Mesenchymal stem cell (in vitro differentiated cells and primary cell): ENCODE measurements at regions not wholly inside any gene's neighbourhood (a gene's known extent, or its start where the extent isn't known, plus 50 kb on each side); places are given as distances from the start of the nearest gene placed in this dataset.
A peak's percentile ranks its signal among the peaks of the same experiment; 100 is the strongest.

ENCODE experiments used
- DNase-seq: peaks from one replicate; pipeline ENCODE4 v3.0.0-alpha.2; 2013
- H2AFZ ChIP-seq: one replicate; pipeline ENCODE4 v1.6.1; 2013; ENCODE audit warnings: low read depth, mild to moderate bottlenecking, control low read depth, inconsistent platforms, low read length, moderate library complexity
- H2AK5ac ChIP-seq: 2 replicates; pipeline ENCODE4 v1.6.1; 2013; ENCODE audit warnings: low read length, moderate library complexity, mild to moderate bottlenecking, inconsistent platforms; ENCODE audit not compliant: severe bottlenecking
- H2BK120ac ChIP-seq: one replicate; pipeline ENCODE4 v1.6.1; 2013; ENCODE audit warnings: low read depth, mild to moderate bottlenecking, inconsistent platforms, low read length, moderate library complexity
- H2BK12ac ChIP-seq, 2 experiments: one replicate each; pipeline ENCODE4 v1.6.1; 2013; ENCODE audit warnings: inconsistent platforms in 2 of 2, low read length in 2 of 2, mild to moderate bottlenecking in 2 of 2, moderate library complexity in 2 of 2, control low read depth in 1 of 2
- H2BK15ac ChIP-seq: one replicate; pipeline ENCODE4 v1.6.1; 2013; ENCODE audit warnings: mild to moderate bottlenecking, low read depth, inconsistent platforms; ENCODE audit not compliant: poor library complexity, severe bottlenecking
- H2BK5ac ChIP-seq: 2 replicates; pipeline ENCODE4 v1.6.1; 2013; ENCODE audit warnings: low read depth, mild to moderate bottlenecking, low read length, control low read depth, inconsistent platforms; ENCODE audit not compliant: poor library complexity, severe bottlenecking
- H3K14ac ChIP-seq, 2 experiments: one replicate each; pipeline ENCODE4 v1.6.1; 2013; ENCODE audit warnings: inconsistent platforms in 2 of 2, low read length in 2 of 2, control low read depth in 1 of 2, mild to moderate bottlenecking in 1 of 2, moderate library complexity in 1 of 2
- H3K18ac ChIP-seq, 2 experiments: one replicate each; pipeline ENCODE4 v1.6.1; 2013; ENCODE audit warnings: inconsistent platforms in 2 of 2, low read length in 2 of 2, control low read depth in 1 of 2, low read depth in 1 of 2, mild to moderate bottlenecking in 1 of 2
- H3K23ac ChIP-seq, 2 experiments: one replicate each; pipeline ENCODE4 v1.6.1; 2013; ENCODE audit warnings: inconsistent platforms in 2 of 2, low read length in 2 of 2, mild to moderate bottlenecking in 2 of 2, moderate library complexity in 2 of 2, control low read depth in 1 of 2
- H3K27ac ChIP-seq: 2 replicates; pipeline ENCODE4 v1.5.1; 2013; ENCODE audit warnings: mild to moderate bottlenecking, moderate library complexity, low read length, control low read depth, inconsistent platforms; ENCODE audit not compliant: poor library complexity, severe bottlenecking
- H3K27me3 ChIP-seq, 2 experiments: 2 replicates each; pipeline versions ENCODE4 v1.6.1 to v1.7.0; 2013; ENCODE audit warnings: low read length in 2 of 2, mild to moderate bottlenecking in 2 of 2, moderate library complexity in 2 of 2, control low read depth in 1 of 2, inconsistent platforms in 1 of 2; ENCODE audit not compliant: control insufficient read depth in 1 of 2, insufficient read depth in 1 of 2
- H3K36me3 ChIP-seq, 2 experiments: 2 replicates each; pipeline versions ENCODE4 v1.6.1 to v1.7.0; 2013; ENCODE audit warnings: low read length in 2 of 2, control low read depth in 1 of 2, inconsistent platforms in 1 of 2, low read depth in 1 of 2, mild to moderate bottlenecking in 1 of 2; ENCODE audit not compliant: insufficient read depth in 2 of 2, control insufficient read depth in 1 of 2
- H3K4ac ChIP-seq, 2 experiments: one replicate each; pipeline ENCODE4 v1.6.1; 2013; ENCODE audit warnings: inconsistent platforms in 2 of 2, low read length in 2 of 2, mild to moderate bottlenecking in 2 of 2, moderate library complexity in 2 of 2, control low read depth in 1 of 2, low read depth in 1 of 2
- H3K4me1 ChIP-seq: 2 replicates; pipeline ENCODE4 v1.6.1; 2013; ENCODE audit warnings: low read depth, low read length, control low read depth; ENCODE audit not compliant: control insufficient read depth, insufficient read depth
- H3K4me2 ChIP-seq: 2 replicates; pipeline ENCODE4 v1.6.1; 2013; ENCODE audit warnings: low read length, mild to moderate bottlenecking, inconsistent platforms; ENCODE audit not compliant: poor library complexity, severe bottlenecking
- H3K4me3 ChIP-seq, 2 experiments: 2 replicates each; pipeline versions ENCODE4 v1.5.1 to v1.7.0; 2013; ENCODE audit warnings: low read length in 2 of 2, mild to moderate bottlenecking in 2 of 2, control low read depth in 1 of 2, low read depth in 1 of 2; ENCODE audit not compliant: insufficient read depth in 1 of 2
- H3K79me1 ChIP-seq: replicated peaks from 2 replicates; pipeline ENCODE4 v1.6.1; 2013; ENCODE audit warnings: mild to moderate bottlenecking, control low read depth, low read length, inconsistent platforms; ENCODE audit not compliant: poor library complexity, severe bottlenecking
- H3K9ac ChIP-seq: 2 replicates; pipeline ENCODE4 v1.7.0; 2013; ENCODE audit warnings: mild to moderate bottlenecking, low read length, moderate library complexity
- H3K9me3 ChIP-seq: 2 replicates; pipeline ENCODE4 v1.7.0; 2013; ENCODE audit warnings: mild to moderate bottlenecking, low read length; ENCODE audit not compliant: control insufficient read depth
- H4K8ac ChIP-seq: one replicate; pipeline ENCODE4 v1.6.1; 2013; ENCODE audit warnings: inconsistent platforms, mild to moderate bottlenecking, low read length, moderate library complexity
- H4K91ac ChIP-seq: one replicate; pipeline ENCODE4 v1.6.1; 2013; ENCODE audit warnings: mild to moderate bottlenecking, low read length, inconsistent platforms
- WGBS: methylation state at CpG from one replicate; pipeline ENCODE4 v1.1.7; 2013; ENCODE audit warnings: mixed read lengths; 5-methylcytosine and 5-hydroxymethylcytosine counted together

DNA sequence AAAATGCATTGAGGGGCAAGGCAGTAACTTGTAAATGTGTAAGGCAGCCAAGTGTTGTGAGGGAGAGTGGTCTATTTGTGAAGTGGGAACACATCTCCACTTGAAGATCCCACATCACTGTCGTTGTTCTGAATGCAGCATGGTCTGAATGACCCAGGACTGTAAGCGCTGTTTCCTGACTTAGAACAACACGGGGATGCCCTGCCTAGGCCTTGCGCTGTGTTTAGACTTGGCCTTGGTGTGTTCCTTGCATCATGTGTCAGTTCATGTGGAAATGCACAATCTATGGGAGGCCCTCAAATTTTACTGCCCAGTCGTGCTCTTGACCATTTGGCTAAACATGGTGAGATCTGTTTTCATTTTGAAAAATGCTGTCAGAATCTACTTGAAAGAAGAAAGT lies 205.1 kb downstream of the SOX11 start:
- Histone ChIP-seq H3K14ac (no peak overlapping the region), H3K79me1 (no peaks in the 10 kb centered on the region), H4K8ac (no peak overlapping the region), H3K4ac (no peak overlapping the region), H2BK5ac (no peak overlapping the region), H3K18ac (no peak overlapping the region), H3K23ac (no peak overlapping the region), H2BK12ac (no peak overlapping the region), H2BK15ac (no peak overlapping the region), H2BK120ac (no peak overlapping the region), H3K4me1 (no peaks in the 10 kb centered on the region), H3K27me3 (no peaks in the 10 kb centered on the region), H3K4me2 (no peak overlapping the region), H3K9me3 (peaks cover 27% of the 10 kb centered on the region), H3K9ac (no peak overlapping the region), H2AFZ (no peak overlapping the region), H3K36me3 (no peaks in the 10 kb centered on the region), H2AK5ac (no peak overlapping the region), H4K91ac (no peak overlapping the region), H3K27ac (no peak overlapping the region), H3K4me3 (no peak overlapping the region)
- WGBS = 79% methylated on average over 5 of the region's 5 CpGs
- no peak for DNase-seq

DNA sequence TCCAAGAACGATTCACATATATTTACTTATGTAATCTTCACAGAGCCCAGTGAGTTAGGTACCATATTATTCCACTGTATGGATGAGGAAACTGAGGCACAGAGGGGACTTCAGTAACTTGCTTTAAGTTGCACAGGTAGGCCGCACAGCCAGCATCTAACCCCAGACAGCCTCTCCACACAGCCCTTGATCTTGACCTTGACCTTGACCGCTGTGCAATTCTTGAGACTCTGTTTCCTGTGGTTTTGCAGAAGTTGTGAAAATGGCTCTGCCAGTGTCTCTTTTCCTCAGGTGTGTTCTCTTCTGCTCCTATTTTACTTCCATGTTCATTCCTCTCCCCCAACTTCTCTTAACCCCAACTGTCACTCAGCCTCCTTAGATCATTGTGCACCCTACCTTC lies 206.5 kb downstream of the SOX11 start:
- no peak overlapping the region for H2BK120ac ChIP-seq
- H3K36me3 ChIP-seq = no peaks in the 10 kb centered on the region
- no peak overlapping the region for H3K4me2 ChIP-seq
- WGBS = 88% methylated on average over 3 of the region's 3 CpGs
- no peaks in the 10 kb centered on the region for H3K79me1 ChIP-seq
- H3K4ac ChIP-seq = no peak overlapping the region
- no peak overlapping the region for H3K23ac ChIP-seq
- H3K4me3 ChIP-seq = no peak overlapping the region
- H3K27ac ChIP-seq = no peak overlapping the region
- H2AK5ac ChIP-seq = no peak overlapping the region
- H4K91ac ChIP-seq = no peak overlapping the region
- H2BK5ac ChIP-seq = no peak overlapping the region
- H2AFZ ChIP-seq = no peak overlapping the region
- no peaks in the 10 kb centered on the region for H3K27me3 ChIP-seq
- H3K18ac ChIP-seq = no peak overlapping the region
- H3K14ac ChIP-seq = no peak overlapping the region
- H2BK15ac ChIP-seq = no peak overlapping the region
- H2BK12ac ChIP-seq = no peak overlapping the region
- H3K9ac ChIP-seq = no peak overlapping the region
- H4K8ac ChIP-seq = no peak overlapping the region
- H3K4me1 ChIP-seq = no peaks in the 10 kb centered on the region
- H3K9me3 ChIP-seq = peaks cover 27% of the 10 kb centered on the region
- DNase-seq = no peak

DNA sequence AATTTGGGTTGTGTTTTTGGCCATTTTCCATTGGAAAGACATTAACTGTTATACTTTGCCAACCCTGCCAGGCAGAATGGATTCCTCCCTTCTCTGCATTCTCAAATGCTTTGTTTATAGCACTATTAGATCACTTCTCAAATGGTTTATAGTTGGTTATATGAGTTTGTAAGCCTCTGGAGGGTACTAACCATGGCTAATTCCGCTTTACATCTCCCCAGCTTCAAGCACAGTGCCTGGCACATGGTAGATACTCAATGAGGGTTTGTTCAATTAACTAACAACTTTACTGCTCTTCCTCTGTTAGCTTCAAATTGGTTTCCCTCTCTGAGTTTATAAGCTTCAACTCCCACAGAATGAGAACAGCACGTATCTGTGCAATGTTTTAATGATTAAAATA lies 213.5 kb downstream of the SOX11 start:
- WGBS = 60% methylated on average over 1 of the region's 2 CpGs
- Histone ChIP-seq H3K4me1 (no peaks in the 10 kb centered on the region), H3K9me3 (peaks cover 4% of the 10 kb centered on the region)

DNA sequence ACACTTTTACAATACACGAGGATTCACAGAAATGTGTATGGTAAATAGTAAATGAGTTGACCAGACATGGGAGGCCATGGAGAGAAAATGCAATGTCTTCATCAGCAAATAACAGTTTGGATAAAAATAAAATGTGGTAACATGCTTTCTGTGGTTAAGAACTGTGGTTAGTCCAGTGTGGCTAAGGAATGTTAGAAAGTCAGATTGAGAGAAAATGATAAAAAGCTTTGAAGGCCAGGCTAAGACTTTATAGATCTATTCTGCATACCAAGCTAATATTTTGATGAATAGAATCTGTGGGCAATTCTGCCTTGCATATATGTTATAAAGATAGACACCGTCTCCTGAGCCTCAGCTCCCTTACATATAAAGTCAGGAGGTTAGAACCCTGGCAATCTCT lies 215.9 kb downstream of the SOX11 start:
- H3K9me3 ChIP-seq = peaks cover 4% of the 10 kb centered on the region
- no peak overlapping the region for H2BK5ac ChIP-seq
- no peak overlapping the region for H2AK5ac ChIP-seq
- H3K14ac ChIP-seq = no peak overlapping the region
- H3K36me3 ChIP-seq = no peaks in the 10 kb centered on the region
- no peaks in the 10 kb centered on the region for H3K4me1 ChIP-seq
- no peak overlapping the region for H3K4ac ChIP-seq
- no peak overlapping the region for H3K18ac ChIP-seq
- peak; percentile 21 for DNase-seq
- no peak overlapping the region for H3K9ac ChIP-seq
- no peak overlapping the region for H3K4me3 ChIP-seq
- no peak overlapping the region for H3K23ac ChIP-seq
- H4K91ac ChIP-seq = no peak overlapping the region
- H3K79me1 ChIP-seq = no peaks in the 10 kb centered on the region
- no peaks in the 10 kb centered on the region for H3K27me3 ChIP-seq
- H4K8ac ChIP-seq = no peak overlapping the region
- H3K27ac ChIP-seq = no peak overlapping the region
- no peak overlapping the region for H2BK120ac ChIP-seq
- H2BK12ac ChIP-seq = no peak overlapping the region
- H2BK15ac ChIP-seq = no peak overlapping the region
- H3K4me2 ChIP-seq = no peak overlapping the region
- 88% methylated on average over 2 of the region's 2 CpGs for WGBS
- H2AFZ ChIP-seq = no peak overlapping the region

More for the DNA sequence above, 213.5 kb downstream of the SOX11 start:
- Histone ChIP-seq H3K4ac (no peak overlapping the region), H3K27ac (no peak overlapping the region), H3K4me3 (no peak overlapping the region), H3K27me3 (no peaks in the 10 kb centered on the region), H2AK5ac (no peak overlapping the region), H4K91ac (no peak overlapping the region), H3K18ac (no peak overlapping the region), H4K8ac (no peak overlapping the region), H3K4me2 (no peak overlapping the region), H3K9ac (no peak overlapping the region), H3K79me1 (no peaks in the 10 kb centered on the region), H3K36me3 (no peaks in the 10 kb centered on the region), H2AFZ (no peak overlapping the region), H2BK15ac (no peak overlapping the region), H3K23ac (no peak overlapping the region), H2BK5ac (no peak overlapping the region), H3K14ac (no peak overlapping the region), H2BK12ac (no peak overlapping the region), H2BK120ac (no peak overlapping the region)
- no peak for DNase-seq
